Right lobe of liver (tissue), 4 donors: ENCODE measurements at regions not wholly inside any gene's neighbourhood (a gene's known extent, or its start where the extent isn't known, plus 50 kb on each side); places are given as distances from the start of the nearest gene placed in this dataset.

Source experiments
- CTCF ChIP-seq, 4 donors: fragments of 200-600 bp in 3 of 4; fragments of 450-650 bp in 1 of 4; IDR thresholded peaks; one replicate each; pipeline versions ENCODE4 v1.5.1 to v1.8.0; 2016 to 2022; ENCODE audit warnings: antibody characterized with exemption in 4 of 4, mild to moderate bottlenecking in 2 of 4
- POLR2A ChIP-seq: fragments of 450-650 bp; IDR thresholded peaks from one replicate; pipeline ENCODE4 v1.6.1; 2017; ENCODE audit warnings: antibody characterized with exemption, mild to moderate bottlenecking
- donor health status: DM: no; HTN: no; CAD: no.
- donor health status: DM: no; HTN: no; CAD: no.
- donor health status: DM: no; HTN: yes; CAD: no.

- TF ChIP-seq CTCF (IDR thresholded peaks at IDR 0.05) (no peak), POLR2A (no peak)
These were observed 1336.9 kb downstream of the BRD1 start for GRCh38 chr22:48490500-48491411.
